H1 (cell line): ENCODE measurements at regions not wholly inside any gene's neighbourhood (a gene's known extent, or its start where the extent isn't known, plus 50 kb on each side); places are given as distances from the start of the nearest gene placed in this dataset.

Experiments
- CHD2 ChIP-seq: IDR thresholded peaks from 2 replicates; pipeline ENCODE4 v1.6.1; 2012; ENCODE audit warnings: low read length, improper control_type of control experiment
- MAFK ChIP-seq: IDR thresholded peaks from 2 replicates; pipeline ENCODE4 v1.6.1; 2012; ENCODE audit warnings: low read depth, mild to moderate bottlenecking, improper control_type of control experiment, low read length
- NRF1 ChIP-seq: IDR thresholded peaks from 2 replicates; pipeline ENCODE4 v1.6.1; 2011; ENCODE audit warnings: mild to moderate bottlenecking, low read depth, low read length, improper control_type of control experiment
- POU5F1 ChIP-seq: IDR thresholded peaks from 2 replicates; pipeline ENCODE4 v1.6.1; 2011; ENCODE audit warnings: low read depth, mild to moderate bottlenecking, low read length, moderate library complexity
- SIRT6 ChIP-seq: IDR thresholded peaks from one replicate; pipeline ENCODE4 v1.7.1; 2012; ENCODE audit warnings: low read length, inconsistent platforms

- TF ChIP-seq CHD2 (no peak), SIRT6 (no peak), POU5F1 (no peak), MAFK (no peak), NRF1 (no peak)
These were observed 364.2 kb upstream of the CLINT1 start (continued) for GRCh38 chr5:158223054-158223600.
